ENCODE measurements at regions not wholly inside any gene's neighbourhood (a gene's known extent, or its start where the extent isn't known, plus 50 kb on each side); places are given as distances from the start of the nearest gene placed in this dataset.
"Not testable (repeated sequence)": the region's sequence is repeated elsewhere in the genome, so short reads cannot be mapped to it uniquely, and the experiment has no call there.

- Mint-ChIP-seq H3K36me3 (ENCODE audit: low read depth, unreplicated experiment) (no peaks in the 10 kb centered on the region), H3K4me1 (ENCODE audit: low read depth, unreplicated experiment) (peaks cover 2% of the 10 kb centered on the region), H3K27ac (ENCODE audit: unreplicated experiment) (peak overlapping the region; percentile 47), H3K4me3 (ENCODE audit: unreplicated experiment) (no peak overlapping the region), H3K27me3 (ENCODE audit: low read depth, unreplicated experiment) (no peaks in the 10 kb centered on the region), H3K9me3 (ENCODE audit: unreplicated experiment) (no peaks in the 10 kb centered on the region)
- H2AFZ ChIP-seq (ENCODE audit: low read depth, low read length), result no peak overlapping the region
- H3K9me3 ChIP-seq (ENCODE audit: insufficient read depth, low read depth, low read length), result no peaks in the 10 kb centered on the region
- H3K79me2 ChIP-seq (ENCODE audit: insufficient read depth, low read length), result no peaks in the 10 kb centered on the region
- no peak overlapping the region for H3K9ac ChIP-seq (ENCODE audit: low read length)
- H3K4me2 ChIP-seq (ENCODE audit: low read length), result peak overlapping the region; percentile 18
- no peaks in the 10 kb centered on the region for H3K27me3 ChIP-seq (ENCODE audit: insufficient read depth, low read length)
- H3K36me3 ChIP-seq (ENCODE audit: insufficient read depth, low read length), result no peaks in the 10 kb centered on the region
- DNase-seq (ENCODE audit: low read depth), result peak; percentile 67
- TF ChIP-seq EZH2 (IDR thresholded peaks at IDR 0.05; ENCODE audit: insufficient read depth, low read length) (no peak), CTCF (IDR thresholded peaks at IDR 0.05; ENCODE audit: insufficient read depth, low read depth, low read length) (no peak)
- no peak overlapping the region for H3K4me3 ChIP-seq (ENCODE audit: insufficient read depth, low read depth, low read length)
- H4K20me1 ChIP-seq (ENCODE audit: insufficient read depth, low read length), result no peaks in the 10 kb centered on the region
- FAIRE-seq, result no peak
- H3K4me1 ChIP-seq (ENCODE audit: insufficient read depth, low read length), result no peaks in the 10 kb centered on the region
- no peak overlapping the region for H3K27ac ChIP-seq (ENCODE audit: low read depth, low read length)
Measured at GRCh38 chr13:30520571-30520970, 54.8 kb upstream of the HMGB1 start.

- FAIRE-seq, result peak; percentile 32
- Mint-ChIP-seq H3K36me3 (ENCODE audit: low read depth, unreplicated experiment) (no peaks in the 10 kb centered on the region), H3K27ac (ENCODE audit: unreplicated experiment) (no peak overlapping the region), H3K4me1 (ENCODE audit: low read depth, unreplicated experiment) (peaks cover 2% of the 10 kb centered on the region), H3K4me3 (ENCODE audit: unreplicated experiment) (no peak overlapping the region), H3K27me3 (ENCODE audit: low read depth, unreplicated experiment) (peaks cover 5% of the 10 kb centered on the region), H3K9me3 (ENCODE audit: unreplicated experiment) (no peaks in the 10 kb centered on the region)
- DNase-seq (ENCODE audit: low read depth), result no peak
- no peak overlapping the region for H3K27ac ChIP-seq (ENCODE audit: low read depth, low read length)
- H3K4me1 ChIP-seq (ENCODE audit: insufficient read depth, low read length), result no peaks in the 10 kb centered on the region
- H3K27me3 ChIP-seq (ENCODE audit: insufficient read depth, low read length), result no peaks in the 10 kb centered on the region
- TF ChIP-seq CTCF (IDR thresholded peaks at IDR 0.05; ENCODE audit: insufficient read depth, low read depth, low read length), result no peak
- no peak for TF ChIP-seq EZH2 (IDR thresholded peaks at IDR 0.05; ENCODE audit: insufficient read depth, low read length)
- no peaks in the 10 kb centered on the region for H3K79me2 ChIP-seq (ENCODE audit: insufficient read depth, low read length)
- H3K9me3 ChIP-seq (ENCODE audit: insufficient read depth, low read depth, low read length), result no peaks in the 10 kb centered on the region
- H3K4me2 ChIP-seq (ENCODE audit: low read length), result no peak overlapping the region
- no peaks in the 10 kb centered on the region for H3K36me3 ChIP-seq (ENCODE audit: insufficient read depth, low read length)
- H2AFZ ChIP-seq (ENCODE audit: low read depth, low read length), result no peak overlapping the region
- no peak overlapping the region for H3K9ac ChIP-seq (ENCODE audit: low read length)
- no peaks in the 10 kb centered on the region for H4K20me1 ChIP-seq (ENCODE audit: insufficient read depth, low read length)
- no peak overlapping the region for H3K4me3 ChIP-seq (ENCODE audit: insufficient read depth, low read depth, low read length)
Measured at GRCh38 chr13:30523211-30523610, 57.5 kb upstream of the HMGB1 start.

- not testable (repeated sequence) for H4K20me1 ChIP-seq (ENCODE audit: insufficient read depth, low read length); H3K79me2 ChIP-seq (ENCODE audit: insufficient read depth, low read length); H3K9me3 Mint-ChIP-seq (ENCODE audit: unreplicated experiment); H3K9ac ChIP-seq (ENCODE audit: low read length); H3K27ac ChIP-seq (ENCODE audit: low read depth, low read length); H3K27me3 ChIP-seq (ENCODE audit: insufficient read depth, low read length); H3K4me2 ChIP-seq (ENCODE audit: low read length); H2AFZ ChIP-seq (ENCODE audit: low read depth, low read length); H3K4me3 Mint-ChIP-seq (ENCODE audit: unreplicated experiment); DNase-seq (ENCODE audit: low read depth); H3K9me3 ChIP-seq (ENCODE audit: insufficient read depth, low read depth, low read length); H3K27me3 Mint-ChIP-seq (ENCODE audit: low read depth, unreplicated experiment); H3K36me3 Mint-ChIP-seq (ENCODE audit: low read depth, unreplicated experiment); H3K4me1 ChIP-seq (ENCODE audit: insufficient read depth, low read length); H3K36me3 ChIP-seq (ENCODE audit: insufficient read depth, low read length); H3K4me1 Mint-ChIP-seq (ENCODE audit: low read depth, unreplicated experiment); FAIRE-seq; H3K27ac Mint-ChIP-seq (ENCODE audit: unreplicated experiment); H3K4me3 ChIP-seq (ENCODE audit: insufficient read depth, low read depth, low read length)
Measured at GRCh38 chr13:30523817-30524216, 58.1 kb upstream of the HMGB1 start.

- not testable (repeated sequence) for H2AFZ ChIP-seq (ENCODE audit: low read depth, low read length); H3K27me3 ChIP-seq (ENCODE audit: insufficient read depth, low read length); H3K36me3 ChIP-seq (ENCODE audit: insufficient read depth, low read length); H3K27ac ChIP-seq (ENCODE audit: low read depth, low read length); DNase-seq (ENCODE audit: low read depth); H3K4me2 ChIP-seq (ENCODE audit: low read length); H3K4me1 Mint-ChIP-seq (ENCODE audit: low read depth, unreplicated experiment); H3K4me3 ChIP-seq (ENCODE audit: insufficient read depth, low read depth, low read length); H3K27me3 Mint-ChIP-seq (ENCODE audit: low read depth, unreplicated experiment); H3K9me3 ChIP-seq (ENCODE audit: insufficient read depth, low read depth, low read length); H3K9ac ChIP-seq (ENCODE audit: low read length); H3K36me3 Mint-ChIP-seq (ENCODE audit: low read depth, unreplicated experiment); H4K20me1 ChIP-seq (ENCODE audit: insufficient read depth, low read length); H3K4me3 Mint-ChIP-seq (ENCODE audit: unreplicated experiment); H3K4me1 ChIP-seq (ENCODE audit: insufficient read depth, low read length); H3K27ac Mint-ChIP-seq (ENCODE audit: unreplicated experiment); FAIRE-seq; H3K9me3 Mint-ChIP-seq (ENCODE audit: unreplicated experiment); H3K79me2 ChIP-seq (ENCODE audit: insufficient read depth, low read length)
Measured at GRCh38 chr13:30525212-30525611, 59.5 kb upstream of the HMGB1 start.
